Adrenal gland (tissue), 9 donors: ENCODE measurements at regions not wholly inside any gene's neighbourhood (a gene's known extent, or its start where the extent isn't known, plus 50 kb on each side); places are given as distances from the start of the nearest gene placed in this dataset.

Experiments used
- DNase-seq, 7 donors: peaks; one replicate each; pipeline ENCODE4 v3.0.0-alpha.2; 2019 to 2020
- H3K27ac ChIP-seq, 5 donors: fragments of 200-600 bp; sonication (generic) in 4 of 5; 1 replicate in 3 of 5; 2 replicates in 2 of 5; pipeline versions ENCODE4 v1.5.1 to v1.8.0; 2016 to 2020; ENCODE audit warnings: mild to moderate bottlenecking in 1 of 5
- H3K27me3 ChIP-seq: fragments of 200-600 bp; 2 replicates; pipeline ENCODE4 v1.8.0; 2021
- H3K36me3 ChIP-seq, 2 donors: fragments of 200-600 bp; replicated peaks in 1 of 2; 1 replicate in 1 of 2; 2 replicates in 1 of 2; pipeline versions ENCODE4 v1.5.1 to v1.8.0; 2018 to 2022
- H3K4me1 ChIP-seq, 2 donors: fragments of 200-600 bp; replicated peaks in 1 of 2; 1 replicate in 1 of 2; 2 replicates in 1 of 2; pipeline versions ENCODE4 v1.5.1 to v1.8.0; 2018 to 2021
- H3K4me3 ChIP-seq, 4 donors: fragments of 200-600 bp; sonication (generic) in 3 of 4; one replicate each; pipeline ENCODE4 v1.5.1; 2016 to 2018
- H3K9me3 ChIP-seq, 3 donors: fragments of 200-600 bp; sonication (generic) in 1 of 3; replicated peaks in 1 of 3; 1 replicate in 2 of 3; 2 replicates in 1 of 3; pipeline versions ENCODE4 v1.5.1 to v1.8.0; 2016 to 2021
- CTCF ChIP-seq, 6 experiments: fragments of 450-650 bp in 4 of 6; fragments of 200-600 bp in 2 of 6; sonication (generic) in 1 of 6; IDR thresholded peaks; 1 replicate in 5 of 6; 2 replicates in 1 of 6; pipeline versions ENCODE4 v1.5.1 to v1.8.0; 2016 to 2021; ENCODE audit warnings: antibody characterized with exemption in 6 of 6, mild to moderate bottlenecking in 2 of 6, moderate library complexity in 1 of 6
- POLR2A ChIP-seq, 2 donors: fragments of 450-650 bp; IDR thresholded peaks; one replicate each; pipeline ENCODE4 v1.6.1; 2017; ENCODE audit warnings: antibody characterized with exemption in 2 of 2, mild to moderate bottlenecking in 2 of 2, moderate library complexity in 1 of 2
- WGBS, 4 donors: extraction: QIAGEN DNeasy Blood & Tissue Kit in 2 of 4; methylation state at CpG; one replicate each; pipeline versions ENCODE4 v1.1.5 to v1.1.7; 2013 to 2017; 5-methylcytosine and 5-hydroxymethylcytosine counted together
- intact Hi-C, 2 donors: fragments of 100-400 bp; cut with DNase I; formaldehyde crosslinking; loops; one replicate each; pipeline versions ENCODE4 v1.14.1 to v1.15.0; 2022 to 2023
- donor health status: healthy with polysubstance abuse.
- donor health status: Bipolar disorder and iron deficiency.
- donor health status: DM: yes; HTN: yes; CAD: no.
- donor health status: DM: no; HTN: no; CAD: no.
- donor health status: DM: no; HTN: no; CAD: no.

GRCh38 chr18:9039441-9040071, 62.9 kb upstream of the NDUFV2 start:
- no peak for DNase-seq
- no peaks in the 10 kb centered on the region for H3K9me3 ChIP-seq
- no peaks in the 10 kb centered on the region for H3K36me3 ChIP-seq
- no peaks in the 10 kb centered on the region for H3K27me3 ChIP-seq
- TF ChIP-seq POLR2A (IDR thresholded peaks at IDR 0.05) (no peak), CTCF (IDR thresholded peaks at IDR 0.05) (no peak)
- H3K4me3 ChIP-seq = no peak overlapping the region
- H3K27ac ChIP-seq = no peak overlapping the region
- 72 to 79% (median 73%) methylated on average over 3 of the region's 3 CpGs for WGBS, 4 donors
- H3K4me1 ChIP-seq = no peaks in the 10 kb centered on the region
- intact Hi-C loops = no loop called here

DNA sequence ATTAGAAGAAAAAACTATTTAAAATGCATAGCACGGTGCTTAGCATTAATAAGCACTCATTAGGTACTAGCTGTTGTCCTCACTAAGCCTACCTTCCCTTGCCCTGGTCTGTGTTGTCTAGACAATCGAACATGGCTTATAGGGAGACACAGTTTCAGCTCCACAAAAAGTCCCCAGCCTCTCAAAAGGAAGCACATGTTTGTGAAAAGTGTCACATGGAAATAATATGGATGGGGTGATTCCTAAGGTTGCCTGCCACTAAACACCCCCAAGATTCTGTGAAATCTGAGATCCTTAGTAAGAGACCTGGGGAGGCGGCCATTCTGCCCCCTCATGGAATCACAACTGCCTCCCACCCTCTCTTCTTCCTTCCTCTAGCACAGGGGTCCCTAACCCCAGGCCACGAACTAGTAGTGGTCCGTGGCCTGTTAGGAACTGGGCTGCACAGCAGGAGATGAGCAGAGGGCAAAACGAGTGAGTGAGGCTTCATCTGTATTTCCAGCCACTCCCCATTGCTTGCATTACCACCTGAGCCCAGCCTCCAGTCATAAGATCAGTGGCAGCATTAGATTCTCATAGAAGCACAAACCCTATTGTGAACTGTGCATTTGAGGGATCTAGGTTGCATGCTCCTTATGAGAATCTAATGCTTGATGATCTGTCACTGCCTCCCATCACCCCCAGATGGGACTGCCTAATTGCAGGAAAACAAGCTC, 59.6 kb upstream of the NDUFV2 start:
- Histone ChIP-seq H3K4me1 (no peaks in the 10 kb centered on the region), H3K4me3 (no peak overlapping the region), H3K27me3 (no peaks in the 10 kb centered on the region), H3K27ac (no peak overlapping the region), H3K9me3 (no peaks in the 10 kb centered on the region), H3K36me3 (no peaks in the 10 kb centered on the region)
- intact Hi-C loops = no loop called here
- no peak for TF ChIP-seq POLR2A (IDR thresholded peaks at IDR 0.05)
- no peak for TF ChIP-seq CTCF (IDR thresholded peaks at IDR 0.05)
- WGBS, 4 donors = 79 to 83% (median 82%) methylated on average over 6 of the region's 6 CpGs
- DNase-seq = no peak

GRCh38 chr18:9043581-9043980, 58.9 kb upstream of the NDUFV2 start:
- 89 to 100% (median 94%) methylated on average over 1 of the region's 1 CpG for WGBS, 4 donors
- TF ChIP-seq POLR2A (IDR thresholded peaks at IDR 0.05) = no peak
- no peak for TF ChIP-seq CTCF (IDR thresholded peaks at IDR 0.05)
- Histone ChIP-seq H3K4me3 (no peak overlapping the region), H3K27me3 (no peaks in the 10 kb centered on the region), H3K9me3 (no peaks in the 10 kb centered on the region), H3K27ac (no peak overlapping the region), H3K36me3 (no peaks in the 10 kb centered on the region), H3K4me1 (no peaks in the 10 kb centered on the region)
- intact Hi-C loops = no loop called here
- no peak for DNase-seq

- no peaks in the 10 kb centered on the region for H3K36me3 ChIP-seq
- TF ChIP-seq POLR2A (IDR thresholded peaks at IDR 0.05) (no peak), CTCF (IDR thresholded peaks at IDR 0.05) (no peak)
- H3K27ac ChIP-seq = no peak overlapping the region
- WGBS, 4 donors = 74 to 89% (median 85%) methylated on average over 7 of the region's 7 CpGs
- H3K4me1 ChIP-seq = no peaks in the 10 kb centered on the region
- intact Hi-C loops = no loop called here
- no peak overlapping the region for H3K4me3 ChIP-seq
- DNase-seq = no peak
- no peaks in the 10 kb centered on the region for H3K9me3 ChIP-seq
- H3K27me3 ChIP-seq = no peaks in the 10 kb centered on the region
Observed at GRCh38 chr18:9047715-9048114, 54.8 kb upstream of the NDUFV2 start.
